ENCODE measurements at regions not wholly inside any gene's neighbourhood (a gene's known extent, or its start where the extent isn't known, plus 50 kb on each side); places are given as distances from the start of the nearest gene placed in this dataset.

- no peaks in the 10 kb centered on the region for H3K4me1 Mint-ChIP-seq
- no peaks in the 10 kb centered on the region; the same call in 1 of the 2 replicates for H3K27me3 Mint-ChIP-seq (ENCODE audit: low read depth)
- H3K36me3 Mint-ChIP-seq, result peaks cover 3% of the 10 kb centered on the region; the same call in 1 of the 2 replicates
- ChIA-PET POLR2A (no interaction called here), CTCF (no interaction called here)
- H3K9me3 Mint-ChIP-seq, result peaks cover 29% of the 10 kb centered on the region
- ATAC-seq (no peak), DNase-seq (ENCODE audit: low spot score) (no peak)
- no peak overlapping the region for H3K27ac Mint-ChIP-seq
- no peak overlapping the region for H3K4me3 Mint-ChIP-seq
- TF ChIP-seq CDX4 (CRISPR knock-in tag; IDR thresholded peaks at IDR 0.05; ENCODE audit: borderline replicate concordance) (no peak), MYBL2 (CRISPR knock-in tag; IDR thresholded peaks at IDR 0.05) (no peak), ETV6 (CRISPR knock-in tag; IDR thresholded peaks at IDR 0.05) (no peak), NFYB (CRISPR knock-in tag; conservative IDR thresholded peaks at IDR 0.05; ENCODE audit: low read depth) (no peak), IRF2 (CRISPR knock-in tag; IDR thresholded peaks at IDR 0.05; ENCODE audit: borderline replicate concordance, low read depth) (no peak), ERG (CRISPR knock-in tag; IDR thresholded peaks at IDR 0.05) (no peak), ZNF423 (CRISPR knock-in tag; IDR thresholded peaks at IDR 0.05) (no peak), ZBTB43 (CRISPR knock-in tag; IDR thresholded peaks at IDR 0.05) (no peak), ZNF396 (CRISPR knock-in tag; IDR thresholded peaks at IDR 0.05; ENCODE audit: borderline replicate concordance) (no peak), EMX1 (CRISPR knock-in tag; IDR thresholded peaks at IDR 0.05) (no peak), JAZF1 (CRISPR knock-in tag; IDR thresholded peaks at IDR 0.05) (no peak), ARID4B (CRISPR knock-in tag; IDR thresholded peaks at IDR 0.05; ENCODE audit: borderline replicate concordance) (no peak), ZSCAN18 (CRISPR knock-in tag; IDR thresholded peaks at IDR 0.05) (no peak), GRHL2 (CRISPR knock-in tag; IDR thresholded peaks at IDR 0.05; ENCODE audit: insufficient replicate concordance, severe bottlenecking) (no peak), ZNF671 (CRISPR knock-in tag; IDR thresholded peaks at IDR 0.05) (no peak)
Observed at GRCh38 chr14:99080306-99080705, 191.7 kb downstream of the BCL11B start.

- Mint-ChIP-seq H3K27me3 (ENCODE audit: low read depth) (no peaks in the 10 kb centered on the region; the same call in 1 of the 2 replicates), H3K4me1 (no peaks in the 10 kb centered on the region), H3K27ac (no peak overlapping the region), H3K4me3 (no peak overlapping the region), H3K36me3 (peaks cover 3% of the 10 kb centered on the region; the same call in 1 of the 2 replicates), H3K9me3 (peaks cover 29% of the 10 kb centered on the region)
- no peak for DNase-seq (ENCODE audit: low spot score)
- TF ChIP-seq RORB (CRISPR knock-in tag; IDR thresholded peaks at IDR 0.05) (no peak), KAT7 (CRISPR knock-in tag; IDR thresholded peaks at IDR 0.05; ENCODE audit: borderline replicate concordance) (no peak), CREM (CRISPR knock-in tag; IDR thresholded peaks at IDR 0.05) (no peak)
- ChIA-PET CTCF (no interaction called here), POLR2A (no interaction called here)
- no peak for ATAC-seq
Observed at GRCh38 chr14:99081156-99081765, 190.7 kb downstream of the BCL11B start.

Measured in WTC11 (cell line).